HG03354 (cell line): ENCODE measurements at regions not wholly inside any gene's neighbourhood (a gene's known extent, or its start where the extent isn't known, plus 50 kb on each side); places are given as distances from the start of the nearest gene placed in this dataset.

Experiments
- ATAC-seq: cut with Tn5 transposase; IDR thresholded peaks from one replicate; pipeline ENCODE4 v1.9.1; 2021; ENCODE audit warnings: mild to moderate bottlenecking; ENCODE audit not compliant: unreplicated experiment, poor library complexity, severe bottlenecking

DNA sequence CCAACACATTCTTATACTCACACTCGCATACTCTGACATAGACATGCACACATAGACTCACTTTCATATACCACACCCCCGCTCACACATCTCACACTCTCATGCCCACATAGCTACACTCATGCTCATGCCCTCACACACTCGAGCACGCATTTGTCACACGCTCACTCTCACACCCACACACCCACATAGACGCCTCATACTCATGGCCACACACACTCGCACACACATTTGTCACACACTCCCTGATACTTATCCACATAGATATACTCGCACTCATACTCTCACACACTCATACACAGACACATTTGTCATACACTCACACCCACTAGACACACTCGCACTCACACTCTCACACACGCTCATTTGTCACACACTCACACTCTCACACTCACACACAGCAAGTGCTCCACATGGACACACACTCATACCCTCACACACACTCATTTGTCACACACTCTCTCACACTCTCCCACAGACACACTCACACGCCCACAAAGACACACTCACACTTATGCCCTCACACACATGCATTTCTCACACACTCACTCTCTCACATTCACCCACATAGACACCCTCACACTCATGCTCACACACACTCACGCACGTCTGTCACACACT lies 50.9 kb downstream of the TNP1 start:
- ATAC-seq: no peak

DNA sequence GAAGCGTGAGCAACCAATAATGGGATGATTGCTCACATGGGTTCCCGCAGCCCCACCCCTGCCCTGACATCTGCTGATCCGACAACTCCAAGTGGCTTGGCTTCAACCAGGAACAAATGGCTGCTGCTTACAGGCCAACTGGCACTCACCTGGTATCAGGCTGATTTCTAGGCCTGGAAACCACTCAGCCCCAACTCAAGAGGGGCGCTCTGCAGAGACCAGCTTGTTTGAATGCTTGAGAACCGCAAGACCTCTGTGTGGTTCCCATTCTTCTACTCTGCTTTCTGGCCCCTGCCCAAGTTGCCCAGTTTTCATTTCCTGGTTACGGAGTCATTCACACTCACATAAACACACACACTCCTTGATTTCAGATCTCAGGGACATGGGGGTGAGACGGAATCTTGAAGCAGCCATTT lies 52.0 kb downstream of the TNP1 start:
- ATAC-seq: no peak

DNA sequence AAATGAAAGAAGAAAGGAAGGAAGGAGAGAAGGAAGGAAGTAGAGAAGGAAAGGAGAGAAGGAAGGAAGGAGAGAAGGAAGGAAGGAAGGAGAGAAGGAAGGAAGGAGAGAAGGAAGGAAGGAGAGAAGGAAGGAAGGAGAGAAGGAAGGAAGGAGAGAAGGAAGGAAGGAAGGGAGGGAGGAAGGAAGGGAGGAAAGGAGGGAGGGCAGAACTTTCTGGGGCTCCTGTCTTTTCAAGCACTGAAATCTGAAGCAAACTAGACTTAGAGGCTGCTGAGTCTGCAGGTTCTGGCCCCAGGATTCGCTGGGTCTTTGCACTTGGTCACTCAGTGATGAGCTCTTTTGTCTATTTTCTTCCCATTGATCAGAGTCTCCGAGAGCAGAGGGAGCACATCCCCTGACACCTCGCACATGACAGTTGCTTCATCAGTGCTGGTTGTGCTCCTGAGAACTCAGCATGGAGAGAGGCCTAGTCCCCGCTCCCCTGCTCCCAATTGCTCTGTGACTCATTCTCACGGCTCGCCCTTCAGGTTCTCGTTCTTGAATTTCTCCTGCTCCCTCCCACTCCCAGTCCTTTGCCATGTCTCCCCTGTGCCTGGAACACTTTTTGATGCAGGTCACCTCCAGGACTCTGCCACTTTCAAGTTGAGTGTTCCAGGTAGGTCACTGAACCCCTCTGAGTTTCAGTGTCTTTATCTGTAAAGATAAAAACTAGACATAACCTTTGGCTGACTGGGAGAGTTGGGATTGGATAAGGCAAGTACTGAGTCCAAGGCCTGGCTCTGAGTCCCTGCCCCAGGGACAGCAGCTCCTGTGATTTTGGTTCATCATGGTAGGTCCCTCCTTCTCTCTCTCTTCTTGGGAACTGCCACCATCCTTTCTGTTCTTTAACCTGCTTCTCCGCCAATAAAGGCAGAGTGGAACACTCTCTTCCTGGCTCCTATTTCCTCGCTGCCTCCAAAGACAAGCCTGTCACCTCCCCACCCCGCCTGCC lies 55.2 kb downstream of the TNP1 start:
- ATAC-seq: no peak

DNA sequence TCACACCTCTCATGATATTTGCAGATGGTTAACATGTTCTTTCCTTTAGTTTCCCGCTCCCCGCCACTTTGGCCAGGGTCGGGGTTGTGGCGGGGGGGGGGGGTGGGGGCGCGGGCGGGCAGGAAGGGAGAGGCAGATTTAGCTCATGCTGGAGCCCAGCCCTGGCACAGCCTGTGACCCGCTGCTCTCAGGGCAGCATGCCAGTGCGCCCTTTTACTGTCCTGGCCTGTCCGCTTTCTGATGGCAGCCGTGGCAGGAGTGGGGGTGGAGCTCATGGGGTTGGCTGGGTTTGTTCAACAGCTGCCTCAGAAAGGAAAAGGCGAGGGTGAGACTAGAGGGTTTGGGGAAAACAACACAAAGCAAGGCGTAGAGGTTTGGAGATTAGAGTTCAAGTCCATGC lies 56.1 kb downstream of the TNP1 start:
- ATAC-seq: no peak

DNA sequence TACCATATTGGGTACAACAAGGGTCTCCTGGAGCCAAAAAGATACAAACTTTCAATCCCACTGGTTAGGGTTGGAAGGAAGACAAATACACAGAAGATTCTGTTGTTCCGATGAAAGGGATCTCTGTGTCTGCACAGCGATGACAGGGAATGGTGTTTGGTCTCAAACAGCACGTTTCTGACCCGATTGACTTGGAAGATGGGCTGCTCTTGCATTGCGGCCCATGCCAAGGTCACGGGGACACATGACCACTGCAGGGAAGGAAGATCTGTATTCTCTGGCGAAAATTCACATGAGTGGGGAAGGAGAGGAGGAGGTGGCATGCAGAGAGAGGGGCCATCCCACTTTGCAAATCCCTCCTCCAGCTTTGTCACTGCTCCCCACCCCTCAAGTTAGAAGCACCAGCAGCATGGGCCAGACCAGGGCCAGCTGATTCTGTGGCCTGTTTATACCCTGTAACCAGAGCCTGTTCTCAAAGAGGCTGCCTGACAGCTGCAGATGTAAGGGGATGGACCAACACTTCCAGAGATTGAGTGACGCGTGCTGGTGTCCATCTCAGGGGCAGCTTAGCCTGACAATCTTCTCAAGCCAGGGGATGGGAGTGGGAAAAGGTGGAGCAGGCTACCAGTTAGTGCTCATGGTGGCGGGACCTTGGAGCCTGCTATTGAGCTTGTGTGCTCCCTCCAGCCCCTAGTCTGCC lies 57.2 kb downstream of the TNP1 start:
- no peak for ATAC-seq

DNA sequence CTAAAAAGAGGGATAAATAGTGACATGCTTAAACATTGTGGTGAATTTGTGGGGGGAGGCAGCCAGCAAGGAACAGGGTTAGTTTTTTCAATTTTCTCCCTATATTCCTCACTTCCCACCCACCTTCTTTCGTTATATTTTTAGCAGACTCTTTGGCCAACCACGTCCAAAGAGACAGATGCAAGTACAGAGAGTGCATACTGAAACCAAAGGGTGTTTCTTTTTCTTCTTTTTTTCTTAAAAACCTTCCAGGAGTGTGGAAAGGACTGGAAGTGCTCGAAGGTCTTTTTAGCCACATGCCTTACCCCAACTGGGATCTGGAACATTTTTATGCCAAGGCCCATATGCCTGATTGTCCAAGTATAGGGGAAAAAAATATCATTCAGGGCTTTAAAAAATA lies 59.0 kb downstream of the TNP1 start:
- no peak for ATAC-seq

DNA sequence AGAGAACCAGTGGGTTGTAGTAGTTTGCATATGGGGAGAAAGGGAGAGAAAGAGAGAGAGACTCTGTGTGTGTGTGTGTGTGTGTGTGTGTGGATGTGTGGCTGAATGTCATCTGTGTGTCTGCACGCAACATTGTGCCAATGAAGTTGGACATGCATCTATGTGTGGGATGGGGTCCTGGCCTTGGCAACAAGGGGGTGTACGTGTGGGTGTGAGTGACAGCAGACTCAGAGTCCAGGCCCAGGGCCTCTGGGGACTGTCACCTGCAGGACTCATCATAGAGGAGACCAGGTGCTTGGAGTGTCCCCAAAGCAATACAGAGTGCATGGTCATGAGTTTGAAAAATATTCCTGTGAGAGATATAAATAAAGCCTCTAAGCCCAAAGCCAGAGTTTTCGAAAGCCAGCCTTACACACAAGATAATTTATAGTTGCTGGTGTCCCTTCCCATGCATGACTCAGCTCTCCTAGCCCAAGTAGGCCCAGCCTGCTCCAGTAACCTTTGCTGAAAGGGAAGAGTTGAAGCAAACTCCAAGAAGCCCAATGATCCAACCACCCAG lies 59.9 kb downstream of the TNP1 start:
- no peak for ATAC-seq

DNA sequence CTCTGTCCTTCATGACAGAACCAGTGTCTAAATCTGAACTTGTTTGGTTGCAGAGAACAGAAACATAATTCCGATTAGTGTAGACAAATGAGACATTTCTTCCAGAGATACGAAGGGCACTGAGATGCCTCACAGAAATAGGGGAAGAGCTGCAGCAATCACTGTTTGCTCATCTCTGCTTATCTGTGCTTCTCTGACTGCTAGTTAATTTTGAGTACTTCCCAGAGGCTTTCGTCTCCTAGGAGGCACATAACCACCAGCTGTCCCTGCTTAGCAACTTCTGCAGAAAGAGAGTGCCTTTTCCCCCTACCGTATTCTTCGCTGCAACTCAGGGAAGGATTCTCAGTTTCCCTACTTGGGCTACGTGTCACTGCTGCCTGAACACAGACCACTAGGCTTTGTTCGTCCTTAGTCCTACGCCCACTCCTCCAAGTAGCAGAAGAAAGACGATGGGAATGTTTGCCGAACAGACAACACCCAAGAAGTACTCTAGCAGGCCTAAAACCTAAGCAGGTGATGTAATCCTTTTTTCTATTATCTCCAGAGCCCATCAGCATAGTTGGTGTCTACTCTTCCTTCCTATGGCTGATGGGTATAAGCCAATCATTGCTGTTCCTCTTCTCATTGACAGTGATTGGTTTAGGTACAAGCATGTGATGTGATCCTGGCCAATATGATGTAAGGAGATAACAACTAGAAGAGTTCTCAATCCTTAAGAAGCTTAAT lies 63.6 kb downstream of the TNP1 start:
- no peak for ATAC-seq

DNA sequence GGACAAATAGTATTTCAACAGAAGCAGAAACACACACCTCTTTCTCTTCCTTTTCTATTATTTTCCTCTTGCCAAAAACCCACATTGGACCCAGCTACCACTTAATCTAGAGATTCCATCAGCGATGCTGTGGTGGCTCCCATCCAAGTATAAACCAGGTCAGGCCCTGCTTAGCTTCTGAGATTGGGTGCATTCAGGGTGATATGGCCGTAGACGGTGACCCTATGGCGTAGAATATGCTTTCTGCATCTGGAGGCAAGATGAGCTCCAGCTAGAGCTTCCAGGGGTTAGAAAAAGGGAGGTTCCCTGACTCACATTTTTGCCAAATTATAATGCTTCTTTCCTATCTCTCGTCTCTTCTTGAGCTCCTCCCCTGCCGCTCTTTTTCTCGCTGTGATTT lies 66.5 kb downstream of the TNP1 start:
- ATAC-seq: no peak

DNA sequence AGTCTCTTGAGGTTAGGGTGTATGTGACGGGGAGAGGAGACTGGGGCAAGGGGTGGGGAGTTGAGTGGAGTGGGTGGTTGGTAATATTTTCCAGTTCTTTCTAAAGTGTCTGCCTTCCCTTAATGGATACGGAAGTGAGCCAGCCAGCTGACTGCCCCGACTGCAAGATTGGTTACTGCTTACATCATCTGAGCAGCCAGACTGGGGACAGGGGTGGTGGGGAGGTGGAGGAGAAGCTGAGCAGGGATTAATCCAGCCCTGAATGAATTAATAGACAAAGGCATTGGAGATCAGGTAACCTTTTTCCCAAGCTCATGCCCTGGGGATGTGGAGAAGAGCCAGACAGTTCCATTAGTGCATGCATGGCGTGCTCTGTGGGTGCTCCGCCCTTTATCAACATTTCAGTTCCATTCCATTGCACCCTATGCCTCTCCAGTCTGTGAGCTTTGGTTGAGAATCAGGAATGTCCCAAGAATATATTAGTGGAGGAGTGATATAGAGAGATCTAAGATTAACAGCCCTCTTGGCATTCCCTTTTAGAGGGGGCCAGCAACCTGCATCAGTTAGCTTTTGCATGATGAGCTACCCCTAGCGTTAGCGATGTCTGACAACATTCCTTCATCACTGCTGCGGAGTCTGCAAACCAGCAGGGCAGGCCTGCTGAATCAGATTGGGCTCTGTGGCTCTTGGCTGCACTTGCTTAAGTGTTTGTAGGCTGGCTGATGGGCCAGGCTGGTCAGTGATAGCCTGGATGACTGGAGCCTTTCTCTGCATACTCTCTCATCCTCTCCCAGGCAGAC lies 67.4 kb downstream of the TNP1 start:
- ATAC-seq: no peak

DNA sequence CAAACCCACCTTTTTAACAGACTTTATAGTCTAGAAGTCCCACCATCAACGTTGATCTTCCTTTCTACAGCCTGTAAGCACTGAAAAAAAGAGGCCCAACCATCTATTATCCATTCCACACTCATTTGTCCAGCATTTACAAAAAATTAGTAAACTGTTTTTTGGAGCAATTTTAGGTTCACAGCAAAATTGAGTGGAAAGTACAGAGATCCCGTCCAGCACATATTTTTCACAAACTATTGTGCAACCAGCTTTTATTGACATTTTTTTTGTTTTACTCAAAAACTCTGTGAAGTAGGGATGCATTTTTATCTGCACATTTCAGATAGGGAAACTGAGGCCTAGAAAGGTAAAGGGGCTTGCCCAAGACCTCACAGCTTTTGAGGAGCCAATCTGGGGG lies 68.6 kb downstream of the TNP1 start:
- no peak for ATAC-seq

DNA sequence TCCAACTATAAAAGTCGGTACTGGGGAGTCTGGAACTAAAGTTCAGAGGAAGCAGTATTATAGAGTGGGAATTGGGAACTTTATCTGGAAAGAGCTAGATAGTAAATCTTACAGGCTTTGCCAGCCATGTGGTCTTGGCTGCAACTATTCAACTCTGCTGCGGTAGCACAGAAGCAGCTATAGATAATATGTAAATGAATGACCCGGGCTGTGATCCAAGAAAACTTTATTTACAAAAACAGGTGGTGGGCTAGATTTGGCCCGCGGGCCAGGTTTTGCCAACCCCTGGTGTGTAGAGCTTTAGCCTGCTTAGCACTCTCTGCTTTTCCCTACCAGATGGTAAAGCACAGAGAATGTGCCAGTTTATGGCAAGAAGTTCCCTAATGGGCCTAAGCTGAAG lies 70.8 kb downstream of the TNP1 start:
- ATAC-seq: no peak

DNA sequence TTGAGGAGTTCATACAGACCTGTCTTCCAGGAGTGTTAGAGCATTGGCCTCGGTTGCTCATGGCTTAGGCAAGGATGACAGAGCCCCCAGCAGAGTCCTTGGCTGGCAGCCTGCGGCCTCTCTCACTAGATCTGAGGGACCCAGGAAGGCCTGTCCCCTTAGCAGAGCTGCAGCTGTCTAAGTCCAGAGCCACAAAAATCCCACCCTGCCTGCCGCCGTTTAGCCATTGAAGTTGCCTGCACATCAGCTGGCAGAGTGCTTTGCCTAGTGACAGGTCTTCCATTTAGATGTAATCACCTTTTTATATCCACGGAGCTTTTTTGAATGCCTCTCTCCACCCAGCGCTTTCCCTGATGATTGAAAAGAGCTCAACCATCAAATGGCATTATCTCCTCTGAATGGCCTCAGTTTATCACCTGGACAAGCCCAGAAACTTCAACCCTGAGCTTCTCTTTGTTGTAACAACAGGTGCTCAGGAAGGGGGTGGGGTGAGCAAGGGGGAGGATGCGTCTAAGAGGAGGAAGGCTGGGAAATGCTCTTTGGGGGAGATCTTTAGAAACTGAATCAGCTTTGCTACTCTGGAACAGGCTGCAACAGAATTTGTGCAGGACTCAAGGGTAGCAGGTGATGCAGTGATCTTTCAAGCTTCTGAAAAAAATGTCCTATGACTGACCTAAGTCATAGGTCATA lies 71.9 kb downstream of the TNP1 start:
- no peak for ATAC-seq

DNA sequence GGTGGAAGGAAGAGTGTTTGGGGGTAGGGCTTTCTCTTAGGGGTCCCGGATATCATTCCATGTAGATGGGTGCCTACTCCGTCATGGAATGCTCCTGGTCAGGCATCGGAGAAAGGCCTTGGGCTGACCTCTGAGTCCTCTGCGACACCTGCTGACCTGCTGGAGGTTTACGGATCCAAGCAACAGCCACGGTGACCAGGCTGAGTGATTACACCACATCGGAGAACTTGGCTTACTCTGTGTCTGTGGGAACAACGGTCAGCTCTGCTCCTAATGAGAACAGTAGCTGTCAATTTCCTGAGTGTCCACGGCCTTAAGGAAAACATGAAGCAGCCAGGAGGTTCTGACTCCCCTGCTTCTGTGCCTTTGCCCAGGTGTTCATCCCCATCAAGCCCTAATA lies 73.2 kb downstream of the TNP1 start:
- no peak for ATAC-seq

DNA sequence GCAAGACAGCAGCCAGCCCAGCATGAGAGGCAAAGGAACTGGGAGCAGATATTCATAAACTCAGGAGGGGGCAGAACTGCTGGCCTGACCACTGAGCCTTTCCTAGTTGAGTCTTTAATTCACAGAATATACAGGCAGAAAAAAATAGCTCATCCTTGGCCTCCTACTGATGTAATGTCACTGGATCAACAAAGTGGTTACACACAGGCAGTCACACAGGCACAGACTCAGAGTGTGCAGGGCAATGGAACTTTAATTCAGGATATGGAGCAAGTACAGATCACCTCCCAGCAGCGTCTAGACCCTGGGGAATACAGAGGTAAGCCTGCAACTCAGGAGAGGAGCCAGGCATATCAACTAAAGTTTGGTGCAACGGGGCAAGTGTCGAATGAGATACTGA lies 75.4 kb downstream of the TNP1 start:
- ATAC-seq: no peak

DNA sequence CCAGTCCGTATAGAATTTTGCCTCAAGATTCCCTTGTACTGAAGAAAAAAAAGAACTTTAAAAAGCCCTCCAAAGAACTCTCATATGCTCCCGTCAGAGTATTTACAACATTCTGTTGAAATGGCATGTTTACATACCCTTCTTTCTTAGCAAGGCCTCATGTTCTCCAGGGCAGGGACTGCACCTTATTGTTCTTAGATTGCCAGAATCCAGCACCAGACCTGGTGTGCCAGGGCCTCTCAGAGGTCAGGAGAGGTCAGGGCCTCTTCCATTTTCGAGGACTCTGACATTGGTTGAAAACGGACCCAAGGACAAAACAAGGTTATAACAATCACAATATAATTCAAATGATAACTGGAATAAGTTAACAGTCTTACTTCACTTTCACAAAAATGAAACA lies 78.2 kb downstream of the TNP1 start:
- ATAC-seq: no peak

DNA sequence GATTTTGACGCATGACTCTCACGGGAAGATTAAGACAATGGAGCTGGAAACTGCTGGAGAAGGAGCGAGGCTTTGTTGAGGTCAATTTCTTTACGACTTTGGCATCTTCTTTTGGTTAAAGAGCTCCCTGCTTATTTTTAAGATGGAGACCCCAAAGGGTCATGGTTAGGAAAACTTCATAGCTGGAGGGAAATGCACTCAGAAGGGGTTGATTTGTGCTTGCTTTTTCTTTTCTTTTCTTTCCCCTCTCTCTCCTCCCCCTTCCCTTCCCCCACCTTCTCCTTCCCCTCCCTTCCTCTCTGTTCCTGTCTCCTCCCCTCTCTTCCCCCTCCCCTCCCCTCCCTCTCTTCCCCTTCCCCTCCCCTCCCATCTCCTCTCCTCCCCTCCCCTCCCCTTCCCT lies 79.0 kb downstream of the TNP1 start:
- no peak for ATAC-seq

DNA sequence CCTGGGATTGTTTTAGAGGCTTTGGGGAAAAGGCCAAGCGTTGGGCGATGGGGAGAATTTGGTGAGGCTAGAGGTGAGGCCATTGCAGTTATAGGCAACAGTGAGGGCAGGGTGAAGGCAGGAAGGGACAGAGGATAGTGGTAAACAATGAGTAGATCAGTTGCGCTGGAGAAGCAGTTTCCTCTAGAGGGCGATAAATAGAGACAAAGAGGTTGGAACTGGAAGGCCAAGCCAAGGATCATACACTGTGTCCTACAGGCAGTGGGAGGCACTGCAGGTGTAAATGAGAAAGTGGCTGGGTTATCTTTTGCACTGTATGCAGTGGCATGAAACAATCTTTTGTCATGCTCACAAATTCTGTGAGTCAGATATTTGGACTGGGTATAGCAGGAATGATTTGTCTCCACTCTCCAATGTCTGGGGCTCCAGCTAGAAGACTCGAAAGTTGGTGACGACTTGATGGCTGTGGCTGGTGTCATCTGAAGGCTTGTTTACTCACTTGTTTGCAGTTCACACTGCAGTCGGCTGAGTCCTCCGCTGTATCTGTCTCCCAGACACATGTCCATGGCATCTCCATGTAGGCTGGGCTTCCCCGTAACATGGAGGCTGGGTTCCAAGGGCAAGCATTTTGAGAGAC lies 82.1 kb downstream of the TNP1 start:
- ATAC-seq: peak; percentile 99
